ENCODE measurements at regions not wholly inside any gene's neighbourhood (a gene's known extent, or its start where the extent isn't known, plus 50 kb on each side); places are given as distances from the start of the nearest gene placed in this dataset.
"Not testable (repeated sequence)": the region's sequence is repeated elsewhere in the genome, so short reads cannot be mapped to it uniquely, and the experiment has no call there.

DNA sequence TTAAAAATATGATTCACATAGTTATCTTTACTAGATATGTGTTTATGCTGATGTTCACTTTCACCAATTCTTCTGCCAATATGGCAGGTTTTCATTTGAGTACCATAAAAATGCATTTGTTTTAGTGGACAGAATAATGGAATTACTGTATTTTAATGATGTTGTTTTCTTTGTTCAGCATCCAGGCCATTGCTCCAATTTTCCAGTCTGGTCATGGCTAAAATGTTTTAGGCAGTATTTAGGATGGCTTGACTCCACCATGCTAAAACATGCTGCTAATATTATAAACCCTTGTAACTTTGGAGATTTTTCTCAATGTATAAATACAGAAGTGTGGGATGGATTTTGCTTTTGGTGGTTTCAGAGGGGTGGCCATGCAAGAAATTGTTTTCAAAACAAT, 273.0 kb upstream of the RPS23 start:
- no peak for DNase-seq (ENCODE audit: low spot score)

DNA sequence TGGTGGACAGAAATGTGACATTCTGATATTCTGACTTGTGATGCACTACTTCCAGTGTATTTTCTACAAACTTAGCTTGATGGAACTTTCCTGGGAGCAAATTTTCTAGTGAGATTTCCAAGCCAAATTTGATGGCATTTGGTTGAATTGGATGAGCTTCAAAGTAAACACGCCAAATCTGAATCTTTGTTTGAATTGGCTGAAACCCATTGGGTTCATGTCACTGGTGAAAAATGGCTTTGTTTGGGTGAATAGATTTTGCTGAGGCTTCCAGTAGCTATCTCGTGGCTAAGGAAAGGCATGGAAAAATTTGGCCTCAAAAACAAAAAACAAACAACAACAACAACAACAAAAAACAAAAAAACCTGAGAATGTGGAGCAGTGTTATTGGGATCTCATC, 271.1 kb upstream of the RPS23 start:
- DNase-seq (ENCODE audit: low spot score), result no peak

DNA sequence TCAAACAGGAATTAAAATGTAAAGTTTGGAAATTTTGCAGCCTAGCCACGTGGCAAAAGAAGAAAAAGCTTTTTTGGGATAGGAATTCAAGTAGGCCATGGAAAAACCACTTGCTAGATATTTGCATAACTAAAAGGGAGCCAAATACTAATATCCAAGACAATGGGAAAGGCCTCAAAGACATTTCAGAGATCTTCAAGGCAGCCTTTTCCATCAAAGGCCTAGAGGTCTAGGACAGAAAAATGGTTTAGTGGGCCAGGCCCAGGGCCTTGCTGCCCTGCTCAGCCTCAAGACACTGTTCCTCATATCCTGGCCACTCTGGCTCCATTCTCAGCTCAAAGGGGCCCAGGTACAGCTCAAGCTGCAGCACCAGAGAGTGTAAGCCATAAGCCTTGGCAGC, 265.9 kb upstream of the RPS23 start:
- no peak for DNase-seq (ENCODE audit: low spot score)

DNA sequence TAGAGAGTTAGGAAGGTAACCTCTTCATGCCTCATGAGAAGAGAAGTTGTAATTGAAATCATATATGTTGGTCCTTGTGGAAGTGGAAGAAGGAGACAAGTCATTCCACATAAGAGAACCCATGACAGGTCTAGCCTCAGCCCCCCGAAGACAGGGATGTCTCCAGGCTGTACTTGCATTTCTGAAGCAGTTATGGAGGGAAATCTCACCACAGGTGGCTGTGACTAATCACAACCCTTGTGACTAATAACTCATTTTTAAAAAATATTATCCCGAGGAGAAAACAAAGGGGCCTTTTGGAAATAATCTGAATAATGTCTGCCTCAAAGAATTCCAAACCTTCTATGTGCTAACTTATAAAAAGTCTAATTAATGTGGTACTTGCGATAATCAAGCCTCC, 262.1 kb upstream of the RPS23 start:
- DNase-seq (ENCODE audit: low spot score), result no peak

DNA sequence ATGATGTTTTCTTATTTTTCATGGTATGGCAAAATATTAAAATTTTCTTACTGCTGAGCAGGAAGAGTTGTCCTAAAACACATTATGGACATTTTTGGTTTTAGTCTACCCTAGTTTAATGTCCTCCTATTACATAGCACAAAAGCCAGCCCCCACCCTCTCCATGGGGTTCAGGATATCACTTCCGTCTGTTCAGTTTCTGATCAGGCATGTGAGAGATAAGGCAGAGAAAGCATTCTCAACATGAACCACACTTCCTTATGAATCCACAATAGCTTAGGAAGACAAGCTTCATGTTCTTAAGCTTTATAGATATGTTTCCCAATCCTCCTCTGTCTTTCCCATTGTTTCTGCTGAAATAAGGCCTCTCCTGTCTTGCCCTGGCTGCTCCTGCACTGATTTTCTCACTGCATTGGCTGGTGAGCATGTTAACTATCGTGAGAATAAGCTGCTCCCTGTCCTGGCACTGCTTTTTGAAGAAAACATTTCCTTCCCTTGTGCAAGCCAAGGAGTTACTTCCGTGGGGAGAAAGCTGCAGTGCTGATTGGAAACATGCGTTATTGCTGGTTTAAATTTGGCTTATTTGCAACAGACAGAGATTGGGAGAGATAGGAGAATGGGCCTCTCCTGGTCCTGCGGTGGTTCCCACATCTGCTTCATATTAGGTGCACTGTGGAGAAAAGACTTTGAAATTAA, 260.3 kb upstream of the RPS23 start:
- DNase-seq (ENCODE audit: low spot score), result no peak

DNA sequence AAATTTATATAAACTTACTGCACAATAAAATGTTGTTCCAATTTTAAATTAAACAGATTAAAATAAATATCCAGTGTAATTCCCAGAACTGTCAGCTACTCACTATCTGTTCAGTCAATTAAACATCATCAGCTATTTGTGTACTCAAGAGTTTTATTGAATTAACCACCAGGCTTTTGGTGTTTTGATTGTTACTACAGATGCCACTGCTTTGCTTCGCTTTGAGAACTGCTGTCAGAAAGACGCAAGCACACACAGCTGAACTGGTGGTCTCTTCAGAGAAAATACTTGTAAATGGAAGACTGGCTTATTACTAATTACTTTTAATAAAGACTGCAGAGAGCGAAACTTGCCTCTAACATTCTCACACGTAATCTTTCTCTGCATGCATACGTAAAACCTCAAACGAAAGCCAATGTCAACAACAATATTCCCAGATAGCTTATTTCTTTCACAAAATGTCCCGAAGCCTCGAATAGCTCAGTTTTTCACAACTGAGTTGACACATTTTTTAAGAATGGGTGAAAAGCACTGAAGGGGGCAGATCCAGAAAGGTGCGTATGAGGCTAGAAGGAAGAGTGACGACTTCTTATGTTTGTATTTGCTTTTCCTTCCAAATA, 259.6 kb upstream of the RPS23 start:
- no peak for DNase-seq (ENCODE audit: low spot score)

DNA sequence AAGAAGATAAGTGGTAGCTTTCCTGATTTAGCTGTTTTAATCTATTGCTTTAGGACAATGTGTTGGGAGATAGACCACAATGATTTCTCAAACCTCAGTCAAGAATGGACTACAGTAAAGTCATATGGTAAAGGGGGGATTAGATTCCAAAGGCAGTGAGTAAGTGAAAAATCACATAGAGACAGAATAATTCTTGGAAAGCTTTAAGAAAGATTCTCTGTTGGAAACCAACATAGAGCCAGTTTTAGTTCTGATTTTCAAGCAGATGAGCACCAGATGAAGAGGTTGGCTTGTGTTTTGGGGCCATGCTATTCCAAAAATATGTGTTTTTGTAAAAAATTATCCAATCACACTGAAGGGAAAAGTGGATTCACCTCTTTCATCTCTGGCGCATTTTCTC, 256.8 kb upstream of the RPS23 start:
- DNase-seq (ENCODE audit: low spot score), result no peak

DNA sequence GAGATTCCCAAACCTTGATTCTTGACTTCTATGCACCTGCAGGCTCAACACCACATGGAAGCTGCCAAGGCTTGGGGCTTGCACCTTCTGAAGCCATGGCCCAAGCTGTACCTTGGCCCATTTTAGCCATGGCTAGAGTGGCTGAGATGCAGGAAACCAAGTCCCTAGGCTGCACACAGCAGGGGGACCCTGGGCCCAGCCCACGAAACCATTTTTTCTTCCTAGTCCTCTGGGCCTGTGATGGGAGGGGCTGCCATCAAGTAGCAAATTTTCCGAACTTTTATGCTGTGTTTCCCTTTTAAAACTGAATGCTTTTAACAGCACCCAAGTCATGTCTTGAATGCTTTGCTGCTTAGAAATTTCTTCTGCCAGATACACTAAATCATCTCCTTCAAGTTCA, 253.9 kb upstream of the RPS23 start:
- not testable (repeated sequence) for DNase-seq (ENCODE audit: low spot score)

DNA sequence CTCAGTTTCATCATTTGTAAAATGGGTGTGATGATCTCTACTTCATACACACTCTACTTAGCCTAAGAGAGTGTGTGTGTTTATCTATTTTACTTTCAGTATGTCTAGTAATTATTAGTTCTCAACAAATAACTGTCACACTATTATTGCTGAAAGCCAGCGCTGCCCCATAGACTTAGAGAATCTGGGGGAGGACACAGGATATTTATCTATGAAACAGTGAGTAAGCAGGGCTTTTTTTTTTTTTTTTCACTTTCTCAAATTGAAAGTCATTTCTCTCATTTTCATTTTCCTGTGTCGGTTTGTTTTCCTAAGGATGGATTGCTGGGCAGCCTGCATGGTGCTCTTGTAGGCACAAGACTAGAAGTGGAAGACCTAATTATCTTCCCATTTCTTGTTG, 248.4 kb upstream of the RPS23 start:
- DNase-seq (ENCODE audit: low spot score), result no peak

DNA sequence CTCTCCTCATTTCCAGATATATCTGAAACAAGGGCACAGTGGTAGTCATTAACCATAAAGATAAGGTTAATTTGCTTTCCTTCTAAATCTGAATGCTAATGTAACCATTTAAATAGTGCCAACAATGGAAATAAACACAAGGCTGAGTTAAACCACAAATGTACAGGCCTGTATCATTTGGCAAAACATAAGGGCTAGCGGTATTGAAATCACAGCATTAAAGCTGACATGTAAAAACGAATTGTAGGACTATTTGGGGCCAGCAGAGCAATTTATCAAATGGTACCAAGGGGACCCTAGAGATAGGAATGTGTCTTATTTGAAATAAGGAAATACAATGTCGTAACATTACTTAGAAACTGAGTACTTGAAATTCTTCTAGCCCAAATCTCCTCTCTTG, 247.5 kb upstream of the RPS23 start:
- no peak for DNase-seq (ENCODE audit: low spot score)

DNA sequence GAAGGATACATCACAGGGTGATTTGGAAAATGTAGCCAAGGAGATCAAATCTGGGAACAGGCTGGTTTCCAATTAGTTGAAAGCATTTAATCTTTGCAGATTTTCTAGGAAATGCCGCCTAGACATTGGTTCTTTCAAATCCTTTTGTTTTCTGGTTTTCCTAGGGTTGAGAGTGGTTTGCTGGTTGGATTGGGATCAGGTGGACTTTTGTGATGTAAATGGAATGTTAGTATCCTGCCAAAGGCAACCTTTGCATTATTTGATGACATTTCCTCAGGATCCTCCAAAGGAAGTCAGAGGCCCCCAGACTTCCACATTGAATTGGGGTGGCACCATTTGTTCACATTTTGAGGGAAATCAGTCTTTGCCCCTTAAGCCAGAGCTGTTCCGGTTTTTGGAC, 245.5 kb upstream of the RPS23 start:
- DNase-seq (ENCODE audit: low spot score), result no peak

DNA sequence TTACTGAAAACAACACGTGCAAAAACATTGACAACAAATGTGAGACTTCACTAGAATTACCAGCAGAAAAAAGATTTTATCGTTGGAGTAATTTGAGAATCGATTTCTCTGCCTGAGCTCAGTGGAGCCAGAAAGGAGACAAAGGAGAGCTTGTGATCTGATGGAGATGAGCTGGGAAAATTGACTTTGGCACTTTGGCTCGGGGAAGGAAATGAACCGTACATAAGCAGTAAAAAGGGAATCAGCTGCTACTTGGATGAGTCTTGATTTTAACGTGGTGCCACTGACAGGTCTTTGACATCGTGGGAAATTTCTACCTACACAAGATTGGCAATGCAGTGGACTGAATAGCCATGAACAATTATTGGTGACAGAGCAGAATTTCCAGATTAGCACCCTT, 244.7 kb upstream of the RPS23 start:
- no peak for DNase-seq (ENCODE audit: low spot score)

DNA sequence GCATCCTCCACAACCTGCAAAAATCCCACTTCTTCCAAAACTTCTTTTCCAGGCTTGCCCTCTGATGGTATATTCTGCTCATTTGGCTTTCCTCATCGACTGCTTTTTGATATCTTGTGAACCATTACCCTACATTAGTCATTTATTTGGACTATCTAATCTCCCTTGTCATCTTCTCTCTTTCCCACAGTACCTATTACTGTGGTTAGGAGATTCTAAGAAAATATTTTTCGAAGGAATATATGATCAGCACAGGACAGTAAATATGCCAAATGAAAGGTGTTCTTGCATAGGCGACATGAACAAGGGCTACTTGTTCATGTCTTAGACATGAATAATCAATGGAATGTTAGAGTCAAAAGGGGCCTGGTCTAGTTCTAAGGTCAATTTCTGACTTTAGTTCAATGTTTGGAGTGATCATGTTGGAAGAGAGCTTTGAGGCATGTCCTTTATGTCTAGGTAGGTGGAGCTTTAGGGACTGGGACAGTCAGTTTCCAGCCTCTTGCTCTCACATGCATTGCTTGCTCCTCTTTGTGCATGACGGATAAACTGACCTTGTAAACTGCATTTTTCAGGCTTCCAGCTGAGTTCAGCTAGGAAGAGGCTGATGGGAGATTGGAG, 243.4 kb upstream of the RPS23 start:
- DNase-seq (ENCODE audit: low spot score), result no peak

DNA sequence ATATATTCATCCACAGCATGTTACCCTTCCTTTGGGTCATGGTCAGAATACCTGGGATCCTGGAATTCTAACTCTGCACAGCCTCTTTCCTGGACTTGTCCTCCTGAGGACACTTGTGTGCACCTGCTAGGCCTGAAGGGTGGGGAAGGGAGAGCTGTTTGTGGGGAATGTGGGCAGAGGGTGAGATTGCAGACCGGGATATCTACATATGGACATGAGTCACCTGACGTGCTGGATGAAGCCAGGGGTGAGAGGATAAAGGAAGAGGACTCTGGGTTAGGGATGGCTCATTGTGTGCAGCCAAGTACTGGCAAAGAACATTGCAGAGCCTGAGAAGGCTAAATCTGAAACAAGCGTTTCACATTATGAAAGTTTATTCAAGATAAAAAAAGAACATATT, 241.4 kb upstream of the RPS23 start:
- no peak for DNase-seq (ENCODE audit: low spot score)

DNA sequence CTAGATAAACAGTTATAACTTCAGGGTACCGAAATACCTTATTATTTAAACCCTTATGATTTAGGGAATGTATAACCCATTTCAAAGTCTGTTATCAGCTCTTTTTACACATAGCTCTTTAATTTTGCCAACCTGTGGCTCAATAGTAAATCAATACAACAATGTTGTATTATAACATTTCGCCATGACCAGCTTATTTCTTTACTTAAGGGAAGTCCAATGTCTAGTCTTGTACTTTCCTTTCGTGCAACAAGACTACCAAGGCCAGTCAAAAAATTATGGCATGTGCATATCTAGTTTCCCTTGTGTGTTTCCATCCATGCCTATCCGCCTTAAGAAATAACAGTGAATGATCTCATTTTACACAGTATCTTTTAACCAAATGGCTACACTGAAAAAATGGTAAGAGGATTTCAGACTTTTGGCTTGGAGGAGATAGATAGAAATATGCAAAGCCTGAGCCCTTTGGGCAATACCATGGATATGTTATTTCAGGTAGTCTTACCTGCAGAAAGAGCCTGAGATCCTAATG, 239.5 kb upstream of the RPS23 start:
- DNase-seq (ENCODE audit: low spot score), result no peak

DNA sequence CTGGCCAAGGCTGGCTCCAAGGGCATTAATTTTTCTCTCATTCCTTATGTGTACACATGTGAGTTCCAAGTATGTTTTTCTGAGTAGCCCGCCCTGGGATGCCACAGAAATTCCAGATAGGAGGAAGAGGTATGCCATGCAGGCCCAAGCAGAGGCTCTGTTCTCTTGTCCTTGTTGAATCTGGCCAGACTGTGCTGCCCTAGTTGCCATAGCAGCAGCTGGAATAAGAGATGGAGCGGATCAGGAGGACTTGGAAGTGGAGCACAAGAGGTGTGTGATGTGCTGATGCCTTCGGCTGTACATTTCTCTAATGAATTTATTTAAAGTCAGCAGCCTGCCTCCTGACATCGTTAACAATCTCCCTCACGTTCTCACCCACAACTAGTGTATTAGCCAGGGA, 235.6 kb upstream of the RPS23 start:
- DNase-seq (ENCODE audit: low spot score), result no peak

DNA sequence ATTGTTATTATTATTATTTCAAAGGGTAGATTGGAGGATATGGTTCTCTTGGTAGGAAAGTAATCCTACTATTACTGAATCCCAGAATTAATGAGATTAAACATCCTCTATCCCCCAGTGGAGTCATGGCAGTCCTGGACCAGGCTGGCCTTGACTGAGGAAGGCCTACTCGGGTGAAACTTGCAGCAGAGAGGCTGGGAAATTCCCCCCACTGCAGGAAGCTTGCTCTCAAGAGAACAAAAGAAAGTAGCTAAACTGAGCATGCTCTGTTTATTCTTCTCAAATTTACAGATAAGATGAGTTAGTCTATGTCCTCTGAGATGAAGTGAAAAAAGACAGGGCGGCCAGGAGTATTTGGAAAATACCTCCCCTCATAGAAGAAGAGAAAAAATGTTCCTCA, 233.9 kb upstream of the RPS23 start:
- no peak for DNase-seq (ENCODE audit: low spot score)

DNA sequence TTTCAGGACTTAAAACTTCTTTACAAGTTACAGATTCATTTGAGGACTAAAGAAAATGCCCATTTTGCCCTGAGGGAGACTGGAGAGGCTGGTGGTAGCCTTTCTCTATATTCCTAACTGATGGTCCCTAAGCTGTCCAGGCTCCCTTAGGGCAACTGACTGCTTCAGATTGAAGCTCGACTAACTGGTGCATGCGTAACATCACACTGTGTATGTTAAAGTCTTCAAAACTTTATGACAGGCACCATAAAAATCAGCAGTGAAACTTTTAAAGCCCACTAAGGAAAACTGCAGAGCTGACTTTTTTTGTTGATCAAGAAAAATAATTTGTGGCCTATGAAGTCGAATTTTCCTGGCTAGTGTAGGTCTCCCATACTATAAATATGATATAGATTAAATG, 233.0 kb upstream of the RPS23 start:
- no peak for DNase-seq (ENCODE audit: low spot score)

DNA sequence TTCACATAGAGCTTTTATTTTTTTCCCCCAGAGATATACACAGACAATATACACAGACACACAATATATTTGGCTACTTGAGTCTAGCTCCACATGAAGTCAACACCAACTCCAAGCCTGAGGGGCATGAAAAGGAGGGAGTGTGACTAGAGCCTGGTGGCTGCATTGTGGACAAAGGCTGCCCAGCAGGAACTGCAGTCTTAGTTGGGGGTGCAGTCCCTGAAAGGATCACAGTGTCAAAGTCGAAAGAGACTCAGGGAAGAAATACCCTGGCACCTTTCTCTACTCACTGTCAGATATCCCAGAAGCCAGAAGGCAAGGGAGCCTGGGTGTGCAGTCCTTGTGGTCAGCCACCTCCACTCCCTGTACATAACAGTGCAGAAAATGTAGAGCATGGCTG, 231.6 kb upstream of the RPS23 start:
- no peak for DNase-seq (ENCODE audit: low spot score)

DNA sequence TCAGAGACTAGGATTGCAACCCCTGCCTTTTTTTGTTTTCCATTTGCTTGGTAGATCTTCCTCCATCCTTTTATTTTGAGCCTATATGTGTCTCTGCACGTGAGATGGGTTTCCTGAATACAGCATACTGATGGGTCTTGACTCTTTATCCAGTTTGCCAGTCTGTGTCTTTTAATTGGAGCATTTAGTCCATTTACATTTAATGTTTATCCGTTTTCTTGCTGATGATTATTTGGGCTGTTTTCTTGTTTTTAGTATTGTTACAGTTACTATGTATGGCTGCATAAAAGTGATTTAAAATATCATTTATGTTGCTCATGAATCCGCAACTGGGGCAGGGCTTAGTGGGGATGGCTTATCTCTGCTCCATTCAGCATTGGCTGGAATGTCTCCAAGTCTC, 228.2 kb upstream of the RPS23 start:
- not testable (repeated sequence) for DNase-seq (ENCODE audit: low spot score)

DNA sequence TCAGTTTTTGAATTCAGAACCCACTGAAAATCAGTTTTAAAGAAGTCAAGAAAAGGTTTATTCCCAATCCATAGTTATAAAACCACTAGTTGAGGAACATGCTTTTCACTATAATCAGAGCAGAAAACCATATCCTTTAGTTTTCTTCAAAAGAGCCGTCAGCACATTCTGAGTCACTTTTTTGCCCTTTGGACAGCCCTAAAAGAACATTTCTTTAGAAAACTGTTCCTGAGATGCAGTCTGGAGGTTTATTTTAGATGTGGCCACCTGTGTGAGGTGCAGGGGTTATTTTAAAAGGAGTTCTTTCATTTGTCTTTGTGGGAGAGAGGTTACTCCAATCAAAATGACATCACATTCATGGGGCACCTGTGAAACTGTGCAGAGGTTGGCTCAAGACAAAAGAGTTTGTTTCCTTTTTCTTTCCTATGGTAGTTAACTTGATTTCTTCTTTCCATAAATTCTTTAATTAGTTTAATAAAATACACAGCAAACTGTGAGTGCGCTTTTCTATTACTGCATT, 221.6 kb upstream of the RPS23 start:
- no peak for DNase-seq (ENCODE audit: low spot score)

DNA sequence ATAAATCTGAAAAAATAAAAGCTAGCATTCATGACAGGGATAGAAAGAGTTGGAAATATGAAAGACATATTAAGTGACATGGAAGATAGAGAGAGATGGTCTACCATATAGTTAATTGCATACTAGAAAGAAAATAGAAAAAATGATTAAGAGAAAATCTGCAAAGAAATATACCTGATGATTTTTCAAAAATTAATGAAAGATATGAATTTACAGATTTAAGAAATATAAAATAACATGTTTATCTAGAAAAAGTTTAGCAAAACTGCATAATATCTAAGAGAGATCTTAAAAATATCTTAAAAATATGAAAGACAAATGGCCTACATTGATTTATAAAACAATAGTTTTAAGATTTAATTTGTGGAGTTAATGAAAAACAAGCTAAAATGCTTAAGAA, 219.1 kb upstream of the RPS23 start:
- no peak for DNase-seq (ENCODE audit: low spot score)

DNA sequence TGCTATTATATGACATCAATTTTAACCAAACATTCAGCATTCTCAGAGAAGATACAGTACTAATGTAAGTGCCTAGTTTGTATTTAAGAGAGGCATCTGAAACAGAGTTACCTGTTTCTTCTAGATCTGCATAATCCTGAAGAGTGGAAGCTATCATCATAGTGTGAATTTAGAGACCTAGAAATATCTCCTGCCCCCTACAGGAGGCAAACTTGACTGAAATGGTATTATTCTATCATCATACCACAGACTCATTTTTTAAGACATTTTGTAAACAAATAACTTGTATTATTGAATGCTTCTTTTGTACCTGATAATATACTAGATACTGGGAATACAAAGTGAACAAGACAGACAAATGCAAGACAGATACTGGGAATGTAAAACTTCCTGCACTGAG, 216.8 kb upstream of the RPS23 start:
- DNase-seq (ENCODE audit: low spot score), result no peak

All from CD4-positive, alpha-beta T cell treated with Interleukin-2 at 100 ng/mL for 4 hours (primary cell).